Ovary (tissue), 3 donors: ENCODE measurements at regions not wholly inside any gene's neighbourhood (a gene's known extent, or its start where the extent isn't known, plus 50 kb on each side); places are given as distances from the start of the nearest gene placed in this dataset.

Source experiments
- EP300 ChIP-seq: sonication (generic); formaldehyde crosslinking; IDR thresholded peaks from one replicate; pipeline ENCODE4 v1.6.1; 2017; ENCODE audit warnings: antibody characterized with exemption
- TF ChIP-seq, protein P1 (sequence below), 3 donors: fragments of 450-650 bp in 2 of 3; fragments of 200-600 bp in 1 of 3; IDR thresholded peaks; one replicate each; pipeline versions ENCODE4 v1.5.1 to v1.8.0; 2016 to 2022; ENCODE audit warnings: antibody characterized with exemption in 3 of 3, mild to moderate bottlenecking in 1 of 3
- donor health status: DM: no; HTN: no; CAD: no.

DNA sequence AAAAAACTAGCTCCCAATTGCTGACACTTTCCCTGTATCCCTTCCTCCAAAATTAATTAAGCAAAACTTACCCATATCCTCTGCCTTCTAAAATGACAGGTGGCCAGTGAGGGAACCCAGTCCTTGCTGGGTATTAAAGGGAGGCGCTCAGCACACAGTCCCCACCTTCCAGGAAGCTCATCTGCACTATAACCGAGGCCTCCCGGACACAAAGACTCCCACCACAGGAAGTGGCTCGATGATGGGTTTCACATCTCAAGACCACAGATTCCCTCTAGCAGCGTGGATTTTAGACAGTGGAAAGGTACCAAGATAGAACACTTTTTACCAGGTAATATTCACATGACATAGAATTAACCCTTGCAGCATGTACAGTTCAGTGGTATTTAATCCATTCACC is 126.8 kb upstream of the NCOR2 start:
- TF ChIP-seq, protein P1, sequence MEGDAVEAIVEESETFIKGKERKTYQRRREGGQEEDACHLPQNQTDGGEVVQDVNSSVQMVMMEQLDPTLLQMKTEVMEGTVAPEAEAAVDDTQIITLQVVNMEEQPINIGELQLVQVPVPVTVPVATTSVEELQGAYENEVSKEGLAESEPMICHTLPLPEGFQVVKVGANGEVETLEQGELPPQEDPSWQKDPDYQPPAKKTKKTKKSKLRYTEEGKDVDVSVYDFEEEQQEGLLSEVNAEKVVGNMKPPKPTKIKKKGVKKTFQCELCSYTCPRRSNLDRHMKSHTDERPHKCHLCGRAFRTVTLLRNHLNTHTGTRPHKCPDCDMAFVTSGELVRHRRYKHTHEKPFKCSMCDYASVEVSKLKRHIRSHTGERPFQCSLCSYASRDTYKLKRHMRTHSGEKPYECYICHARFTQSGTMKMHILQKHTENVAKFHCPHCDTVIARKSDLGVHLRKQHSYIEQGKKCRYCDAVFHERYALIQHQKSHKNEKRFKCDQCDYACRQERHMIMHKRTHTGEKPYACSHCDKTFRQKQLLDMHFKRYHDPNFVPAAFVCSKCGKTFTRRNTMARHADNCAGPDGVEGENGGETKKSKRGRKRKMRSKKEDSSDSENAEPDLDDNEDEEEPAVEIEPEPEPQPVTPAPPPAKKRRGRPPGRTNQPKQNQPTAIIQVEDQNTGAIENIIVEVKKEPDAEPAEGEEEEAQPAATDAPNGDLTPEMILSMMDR (IDR thresholded peaks at IDR 0.05) = no peak
- TF ChIP-seq EP300 = no peak
